Osteocyte (in vitro differentiated cells): ENCODE measurements at regions not wholly inside any gene's neighbourhood (a gene's known extent, or its start where the extent isn't known, plus 50 kb on each side); places are given as distances from the start of the nearest gene placed in this dataset.

Experiments
- DNase-seq: peaks from one replicate; pipeline ENCODE4 v3.0.0; 2021; ENCODE audit warnings: mixed read lengths; ENCODE audit not compliant: unreplicated experiment; ENCODE audit errors: extremely low spot score
- H3K27ac Mint-ChIP-seq: one replicate; pipeline ENCODE4 v1.8.0; 2021; ENCODE audit warnings: mild to moderate bottlenecking, mixed read lengths; ENCODE audit not compliant: unreplicated experiment
- H3K27me3 Mint-ChIP-seq: one replicate; pipeline ENCODE4 v1.8.0; 2021; ENCODE audit warnings: mixed read lengths; ENCODE audit not compliant: unreplicated experiment
- H3K36me3 Mint-ChIP-seq: one replicate; pipeline ENCODE4 v1.8.0; 2021; ENCODE audit warnings: mixed read lengths; ENCODE audit not compliant: unreplicated experiment
- H3K4me1 Mint-ChIP-seq: one replicate; pipeline ENCODE4 v1.8.0; 2021; ENCODE audit warnings: mixed read lengths; ENCODE audit not compliant: unreplicated experiment
- H3K4me3 Mint-ChIP-seq: one replicate; pipeline ENCODE4 v1.8.0; 2021; ENCODE audit warnings: mild to moderate bottlenecking, moderate library complexity, mixed read lengths; ENCODE audit not compliant: unreplicated experiment
- H3K9me3 Mint-ChIP-seq: one replicate; pipeline ENCODE4 v1.8.0; 2021; ENCODE audit warnings: mixed read lengths; ENCODE audit not compliant: unreplicated experiment
- TF ChIP-seq, protein P1 (sequence below): fragments of 200-600 bp; sonication (generic); IDR thresholded peaks from 2 replicates; pipeline ENCODE4 v1.5.0; 2021; ENCODE audit warnings: antibody characterized with exemption, mild to moderate bottlenecking, moderate library complexity

DNA sequence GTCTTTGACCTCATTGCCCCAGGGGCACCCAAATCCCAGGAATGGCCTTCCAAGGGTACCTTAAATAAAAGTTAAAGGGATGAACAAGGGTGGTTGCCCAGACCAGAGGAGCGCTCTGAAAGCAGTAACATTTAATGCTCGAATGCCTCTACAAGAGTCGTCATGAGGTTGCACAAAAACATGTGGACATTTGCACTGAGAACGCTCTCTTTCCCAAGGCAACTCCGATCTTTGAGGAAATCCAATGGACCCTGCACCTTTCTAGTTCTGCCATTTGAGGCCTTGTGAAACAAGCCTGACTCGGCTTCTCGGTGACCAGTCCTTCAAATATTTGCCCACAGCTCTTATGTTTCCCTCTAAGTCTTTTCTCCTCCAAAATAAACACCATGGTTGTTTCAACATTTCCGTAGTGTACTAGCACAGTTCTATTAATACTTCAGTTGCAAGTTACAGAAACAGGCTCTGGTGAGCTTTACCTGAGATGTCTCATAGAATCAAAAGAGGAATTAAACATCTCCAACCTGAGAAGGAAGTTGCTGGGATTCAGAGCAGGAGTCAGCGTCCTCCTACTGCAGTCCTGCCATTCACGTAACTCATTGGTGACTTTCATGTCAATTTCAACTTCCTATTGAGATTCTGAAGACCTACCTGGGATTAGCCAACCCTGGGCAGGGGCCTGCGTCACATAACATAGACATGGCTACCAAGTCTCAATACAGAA lies 168.8 kb upstream of the RAI14 start:
- Mint-ChIP-seq H3K9me3 (no peaks in the 10 kb centered on the region), H3K4me1 (peaks cover 39% of the 10 kb centered on the region), H3K4me3 (no peak overlapping the region), H3K27ac (peak overlapping the region; percentile 52), H3K36me3 (no peaks in the 10 kb centered on the region), H3K27me3 (peaks cover 19% of the 10 kb centered on the region)
- TF ChIP-seq, protein P1, sequence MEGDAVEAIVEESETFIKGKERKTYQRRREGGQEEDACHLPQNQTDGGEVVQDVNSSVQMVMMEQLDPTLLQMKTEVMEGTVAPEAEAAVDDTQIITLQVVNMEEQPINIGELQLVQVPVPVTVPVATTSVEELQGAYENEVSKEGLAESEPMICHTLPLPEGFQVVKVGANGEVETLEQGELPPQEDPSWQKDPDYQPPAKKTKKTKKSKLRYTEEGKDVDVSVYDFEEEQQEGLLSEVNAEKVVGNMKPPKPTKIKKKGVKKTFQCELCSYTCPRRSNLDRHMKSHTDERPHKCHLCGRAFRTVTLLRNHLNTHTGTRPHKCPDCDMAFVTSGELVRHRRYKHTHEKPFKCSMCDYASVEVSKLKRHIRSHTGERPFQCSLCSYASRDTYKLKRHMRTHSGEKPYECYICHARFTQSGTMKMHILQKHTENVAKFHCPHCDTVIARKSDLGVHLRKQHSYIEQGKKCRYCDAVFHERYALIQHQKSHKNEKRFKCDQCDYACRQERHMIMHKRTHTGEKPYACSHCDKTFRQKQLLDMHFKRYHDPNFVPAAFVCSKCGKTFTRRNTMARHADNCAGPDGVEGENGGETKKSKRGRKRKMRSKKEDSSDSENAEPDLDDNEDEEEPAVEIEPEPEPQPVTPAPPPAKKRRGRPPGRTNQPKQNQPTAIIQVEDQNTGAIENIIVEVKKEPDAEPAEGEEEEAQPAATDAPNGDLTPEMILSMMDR = no peak
- DNase-seq = no peak

DNA sequence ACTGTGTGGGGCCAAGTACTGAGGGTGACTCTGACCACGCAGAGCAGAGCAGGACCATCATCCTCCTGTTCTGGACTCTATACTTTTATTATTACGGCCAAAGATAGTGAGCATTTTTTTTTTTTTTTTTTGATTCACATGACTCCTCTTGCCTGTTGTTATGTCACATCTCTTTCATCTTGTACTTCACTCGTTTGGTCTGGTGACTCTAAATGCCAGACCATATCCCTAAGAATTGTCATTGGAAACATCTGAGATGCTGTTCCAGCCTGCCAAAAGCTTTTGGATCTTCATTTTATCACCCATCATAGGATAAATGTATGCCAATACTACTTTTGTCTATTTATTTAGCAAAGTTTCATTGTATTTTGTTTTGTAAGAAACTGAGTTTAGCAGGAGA lies 168.2 kb upstream of the RAI14 start:
- TF ChIP-seq, protein P1 = no peak
- Mint-ChIP-seq H3K4me1 (peaks cover 39% of the 10 kb centered on the region), H3K4me3 (no peak overlapping the region), H3K27ac (peak overlapping the region; percentile 52), H3K36me3 (no peaks in the 10 kb centered on the region), H3K9me3 (no peaks in the 10 kb centered on the region), H3K27me3 (peaks cover 18% of the 10 kb centered on the region)
- DNase-seq = no peak

DNA sequence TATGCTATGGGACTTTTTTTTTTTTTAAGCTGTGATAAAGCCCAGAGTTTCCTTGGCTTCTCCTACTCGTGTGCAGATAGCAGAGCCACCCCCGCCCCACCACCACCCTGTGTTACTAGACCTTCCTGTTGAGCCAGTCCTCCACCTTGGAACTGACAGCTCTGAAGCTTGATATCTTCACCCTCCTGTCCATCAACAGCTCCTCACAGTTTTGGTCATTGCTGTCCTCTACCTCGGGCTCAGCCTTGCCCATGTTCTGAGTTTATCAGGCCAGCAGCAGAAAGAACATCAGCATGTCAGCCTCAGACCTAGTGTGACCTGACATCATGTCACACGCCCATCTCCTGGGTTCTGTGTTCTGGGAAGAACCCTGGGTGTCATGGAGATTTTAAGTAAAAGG lies 167.1 kb upstream of the RAI14 start:
- TF ChIP-seq, protein P1 = no peak
- H3K4me1 Mint-ChIP-seq = peaks cover 39% of the 10 kb centered on the region
- H3K4me3 Mint-ChIP-seq = no peak overlapping the region
- H3K36me3 Mint-ChIP-seq = no peaks in the 10 kb centered on the region
- H3K9me3 Mint-ChIP-seq = no peaks in the 10 kb centered on the region
- peaks cover 8% of the 10 kb centered on the region for H3K27me3 Mint-ChIP-seq
- H3K27ac Mint-ChIP-seq = peak overlapping the region; percentile 43
- no peak for DNase-seq

DNA sequence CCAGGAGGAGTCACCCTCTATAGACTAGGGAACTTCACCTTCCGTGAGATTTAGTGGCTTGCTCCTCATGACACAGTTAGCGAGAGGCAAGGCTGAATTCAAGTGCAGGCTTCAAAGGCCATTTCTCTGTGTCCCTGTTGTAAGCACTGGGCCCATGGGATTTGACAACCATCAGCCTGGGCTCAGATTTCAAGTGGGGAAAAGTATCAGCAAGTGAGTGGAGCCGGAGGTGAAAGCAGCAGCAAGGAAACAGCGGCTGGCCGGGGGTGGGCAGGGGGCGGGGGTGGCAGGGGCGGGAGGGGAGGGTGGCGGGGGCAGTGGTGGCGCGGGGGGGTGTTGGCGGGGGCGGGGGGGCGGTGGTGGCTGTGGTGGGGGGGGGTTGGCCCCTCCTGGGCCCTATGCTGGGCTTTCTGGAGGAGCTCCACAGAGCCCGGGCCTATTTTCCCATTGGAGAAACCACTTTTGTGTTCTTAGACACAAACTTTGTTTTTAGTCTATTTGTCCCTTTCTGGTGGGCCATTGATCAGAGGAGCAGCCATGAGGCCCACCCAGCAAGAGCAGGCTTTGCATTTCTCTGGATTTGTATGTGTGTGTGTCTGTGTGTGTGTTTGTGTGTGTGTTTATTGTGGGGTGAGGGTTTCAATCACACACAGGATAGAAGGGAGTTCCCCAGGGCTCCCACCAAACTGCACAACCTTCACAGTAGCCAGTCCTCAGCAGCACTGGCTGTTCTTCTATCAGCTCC lies 165.4 kb upstream of the RAI14 start:
- no peaks in the 10 kb centered on the region for H3K9me3 Mint-ChIP-seq
- peaks cover 39% of the 10 kb centered on the region for H3K4me1 Mint-ChIP-seq
- H3K27me3 Mint-ChIP-seq = no peaks in the 10 kb centered on the region
- H3K36me3 Mint-ChIP-seq = no peaks in the 10 kb centered on the region
- no peak for DNase-seq
- no peak overlapping the region for H3K27ac Mint-ChIP-seq
- TF ChIP-seq, protein P1 = no peak
- no peak overlapping the region for H3K4me3 Mint-ChIP-seq

DNA sequence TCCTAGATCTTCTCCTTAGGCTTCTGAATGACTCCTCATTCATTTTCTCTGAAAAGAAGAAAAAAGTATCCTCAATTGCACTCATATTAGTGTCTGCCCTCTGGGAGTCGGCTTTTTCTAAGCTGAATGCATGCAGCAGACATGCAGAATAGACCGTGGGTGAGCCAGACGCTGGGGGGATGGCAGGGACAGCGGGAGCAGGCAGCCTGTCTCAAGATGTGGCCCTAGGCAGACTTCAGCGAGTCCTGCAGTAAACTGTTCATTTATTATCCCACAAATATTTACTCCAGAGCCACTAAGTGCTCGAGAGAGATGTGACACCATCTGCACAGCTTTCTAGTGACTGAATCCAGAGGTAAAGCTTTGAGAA lies 164.9 kb upstream of the RAI14 start:
- Mint-ChIP-seq H3K4me3 (no peak overlapping the region), H3K36me3 (no peaks in the 10 kb centered on the region), H3K9me3 (no peaks in the 10 kb centered on the region), H3K27me3 (no peaks in the 10 kb centered on the region), H3K4me1 (peaks cover 37% of the 10 kb centered on the region), H3K27ac (no peak overlapping the region)
- TF ChIP-seq, protein P1 = no peak
- DNase-seq = no peak
